GM19238 (cell line): ENCODE measurements at regions not wholly inside any gene's neighbourhood (a gene's known extent, or its start where the extent isn't known, plus 50 kb on each side); places are given as distances from the start of the nearest gene placed in this dataset.

Experiments used
- DNase-seq: peaks from one replicate; pipeline ENCODE4 v3.0.0; 2011; ENCODE audit warnings: low spot score; ENCODE audit not compliant: insufficient read length

DNA sequence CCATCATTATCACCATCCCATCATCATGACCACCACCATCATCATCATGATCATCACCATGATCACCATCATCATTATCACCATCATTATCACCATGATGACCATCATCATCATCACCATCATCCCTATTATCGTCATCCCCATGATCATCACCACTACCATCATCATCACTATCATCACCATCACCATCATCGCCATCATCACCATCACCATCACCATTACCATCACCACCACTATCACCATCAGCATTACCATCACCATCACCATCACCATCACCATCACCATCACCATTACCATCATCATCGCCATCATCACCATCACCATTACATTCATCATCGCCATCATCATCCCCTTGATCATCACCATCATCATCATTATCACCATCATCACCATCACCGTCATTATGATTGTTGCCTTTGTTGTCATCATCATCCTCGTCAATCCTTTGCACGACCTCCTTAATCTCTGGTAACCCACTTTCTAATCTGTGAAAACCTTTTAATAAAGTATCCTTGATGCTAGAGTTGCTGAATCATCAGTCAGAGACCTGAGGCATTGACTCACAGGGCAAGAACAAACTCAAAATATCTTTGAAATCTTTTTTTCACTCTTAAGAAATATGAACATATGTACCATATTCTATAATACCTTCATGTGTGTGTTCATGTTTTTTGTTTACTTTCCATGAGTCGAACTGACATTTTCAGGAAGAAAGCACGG is 116.3 kb upstream of the FOXF1 start:
- DNase-seq = no peak

GRCh38 chr16:86395477-86395876 is 114.8 kb upstream of the FOXF1 start:
- no peak for DNase-seq

- no peak for DNase-seq
These were observed 113.9 kb upstream of the FOXF1 start for GRCh38 chr16:86396422-86396821.

- DNase-seq = no peak
These were observed 113.4 kb upstream of the FOXF1 start for GRCh38 chr16:86396901-86397311.

DNA sequence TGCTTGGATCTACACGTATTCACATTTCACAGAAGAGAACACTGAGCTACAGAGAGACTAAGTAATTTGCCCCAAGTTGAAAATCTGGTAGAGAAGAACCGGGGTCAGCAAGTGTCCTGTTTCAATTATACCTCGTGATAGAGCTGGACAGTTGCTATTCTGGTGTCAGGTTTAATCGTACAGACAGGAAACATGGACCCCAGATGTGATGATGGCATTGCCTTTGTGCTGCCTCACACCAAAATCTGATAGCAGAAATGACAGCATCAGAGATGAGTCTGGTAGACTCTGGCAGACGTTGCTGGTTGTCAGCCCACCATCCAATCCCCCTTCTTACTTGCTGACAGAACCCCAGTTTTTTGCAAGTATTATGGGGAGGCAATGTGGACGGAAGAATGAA is 112.1 kb upstream of the FOXF1 start:
- no peak for DNase-seq

DNA sequence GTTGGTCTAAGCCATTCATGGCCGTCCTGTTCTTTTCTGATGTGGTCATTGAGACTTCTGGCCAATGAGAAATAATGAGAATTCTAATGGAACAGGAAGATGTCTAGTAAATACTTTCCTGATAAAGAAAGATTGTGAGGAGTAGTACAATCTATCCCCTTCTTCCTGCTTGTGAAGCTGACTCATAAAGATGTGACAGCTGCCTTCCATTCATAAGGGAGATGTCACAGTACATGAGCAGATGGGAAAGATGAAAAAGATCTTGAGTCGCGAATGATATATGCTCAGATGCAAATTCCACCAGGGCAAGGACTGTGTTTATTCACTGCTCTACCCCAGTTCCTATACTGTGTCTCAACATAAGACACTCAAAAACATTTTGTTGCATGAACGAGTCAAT is 111.7 kb upstream of the FOXF1 start:
- no peak for DNase-seq

- no peak for DNase-seq
These were observed 109.2 kb upstream of the FOXF1 start for GRCh38 chr16:86401126-86401525.

DNA sequence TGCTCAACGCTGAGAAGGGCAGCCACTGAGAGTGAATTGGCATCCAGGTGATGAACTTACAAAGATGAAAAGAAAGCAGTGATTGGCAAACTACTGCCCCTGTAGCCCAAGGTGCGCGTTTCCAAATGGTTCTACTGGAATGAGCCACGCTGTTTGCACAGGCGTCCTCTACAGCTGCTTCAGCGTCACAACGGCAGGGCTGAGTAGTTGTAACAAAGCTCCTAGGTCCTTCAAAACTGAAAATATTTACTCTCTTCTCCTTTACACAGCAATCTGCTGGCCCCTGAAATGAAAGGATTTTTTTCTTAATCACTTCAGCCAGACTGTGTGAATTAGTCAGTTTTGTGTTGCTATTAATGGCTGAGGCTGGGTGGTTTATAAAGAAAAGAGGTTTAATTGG is 107.2 kb upstream of the FOXF1 start:
- DNase-seq = no peak

GRCh38 chr16:86403541-86404163 is 106.7 kb upstream of the FOXF1 start:
- no peak for DNase-seq

DNA sequence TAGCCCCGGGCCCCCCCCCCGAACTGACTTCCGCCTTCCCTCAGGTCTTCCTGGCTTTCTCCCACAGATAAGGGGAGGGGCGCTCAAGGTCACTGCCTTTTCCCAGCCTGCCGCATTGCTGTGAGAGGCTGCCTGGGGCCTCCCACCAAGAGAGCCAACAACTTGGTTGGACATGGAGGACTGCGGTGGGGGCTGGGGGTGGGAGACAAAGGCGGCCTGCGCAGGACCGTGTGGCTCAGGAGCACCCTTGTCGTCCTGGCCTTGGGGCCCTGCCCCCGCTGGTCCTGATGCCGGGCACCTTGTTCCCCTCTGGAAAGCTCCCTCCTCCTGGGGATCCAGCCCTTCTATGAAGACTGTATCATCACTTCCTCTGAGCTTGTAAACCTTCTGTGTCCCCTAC is 105.6 kb upstream of the FOXF1 start:
- no peak for DNase-seq

DNA sequence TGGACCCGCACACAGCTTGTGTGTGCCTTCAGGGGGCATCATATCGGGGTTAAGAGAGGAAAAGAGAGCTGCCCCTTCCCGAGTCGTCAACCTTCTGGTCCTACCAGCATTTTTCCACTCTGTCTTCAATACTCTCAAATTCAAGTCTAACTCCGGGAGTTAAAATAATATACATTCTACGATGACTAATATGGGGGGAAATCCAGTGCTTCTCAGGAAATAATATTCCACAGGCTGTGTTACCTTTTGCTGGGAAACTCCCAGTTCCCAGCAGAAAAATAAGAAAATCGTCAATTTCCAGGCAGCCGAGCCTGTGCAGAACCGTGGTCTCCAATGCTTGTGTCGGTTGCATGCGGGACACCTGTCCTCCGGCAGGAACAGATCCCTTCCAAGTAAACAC is 105.0 kb upstream of the FOXF1 start:
- no peak for DNase-seq

- DNase-seq = no peak
These were observed 104.3 kb upstream of the FOXF1 start for GRCh38 chr16:86406056-86406455.

DNA sequence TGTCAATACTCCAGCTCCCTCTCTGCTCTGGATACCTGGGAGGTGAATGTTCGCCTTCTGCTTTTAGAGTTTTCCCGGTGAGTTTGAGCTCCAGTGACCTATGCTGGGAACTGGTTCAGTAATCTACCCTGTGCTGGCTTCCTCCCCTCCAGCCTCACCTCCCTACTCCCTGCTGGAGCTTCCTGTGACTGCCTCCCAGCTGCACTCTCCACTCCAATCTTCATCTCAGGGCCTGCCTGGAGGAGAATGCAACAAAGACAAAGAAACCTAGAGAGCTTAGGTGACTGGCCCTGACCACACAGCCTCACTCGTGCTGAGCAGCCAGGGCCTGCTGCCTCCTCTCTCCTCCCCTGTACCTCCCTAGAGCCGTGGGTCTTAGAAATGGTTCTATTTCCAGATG is 101.6 kb upstream of the FOXF1 start:
- no peak for DNase-seq

DNA sequence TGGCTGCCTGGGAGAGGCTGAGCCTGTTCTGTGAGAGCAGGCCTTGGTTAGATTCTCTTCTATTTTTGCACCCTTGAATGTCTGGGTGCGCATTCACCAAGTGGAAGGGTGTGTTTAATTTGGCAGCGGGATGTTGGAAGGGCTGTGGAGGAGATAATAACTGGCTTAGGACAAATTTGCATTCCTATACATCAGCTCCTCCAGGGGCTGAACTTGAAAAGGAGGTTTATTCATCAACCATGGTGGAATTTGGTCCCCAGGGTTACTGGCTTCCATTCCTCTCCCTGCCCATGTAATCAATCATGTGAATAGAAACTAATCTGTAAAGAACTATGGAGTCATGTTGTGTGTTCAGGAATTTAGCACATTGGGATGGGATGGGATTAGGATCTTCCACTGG is 100.2 kb upstream of the FOXF1 start:
- no peak for DNase-seq

DNA sequence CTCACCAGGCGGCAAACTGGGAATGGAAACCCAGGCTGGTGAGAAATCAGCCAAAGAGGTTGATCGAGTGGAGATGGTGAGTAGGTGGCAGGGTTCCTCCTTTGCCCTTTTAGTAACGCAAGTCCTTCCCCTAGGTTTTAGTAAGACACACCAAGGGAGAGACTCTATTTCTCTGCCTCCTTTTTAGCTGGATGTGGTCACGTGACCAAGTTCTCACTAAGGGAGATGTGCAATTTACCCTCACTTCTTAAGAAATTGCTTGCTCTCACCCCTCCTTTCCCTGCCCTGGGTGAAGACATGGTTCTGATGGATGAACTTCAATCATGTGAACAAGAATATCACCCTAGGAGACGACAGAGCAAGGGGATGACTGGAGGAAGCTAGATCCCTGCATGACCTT is 99.8 kb upstream of the FOXF1 start:
- DNase-seq = no peak

DNA sequence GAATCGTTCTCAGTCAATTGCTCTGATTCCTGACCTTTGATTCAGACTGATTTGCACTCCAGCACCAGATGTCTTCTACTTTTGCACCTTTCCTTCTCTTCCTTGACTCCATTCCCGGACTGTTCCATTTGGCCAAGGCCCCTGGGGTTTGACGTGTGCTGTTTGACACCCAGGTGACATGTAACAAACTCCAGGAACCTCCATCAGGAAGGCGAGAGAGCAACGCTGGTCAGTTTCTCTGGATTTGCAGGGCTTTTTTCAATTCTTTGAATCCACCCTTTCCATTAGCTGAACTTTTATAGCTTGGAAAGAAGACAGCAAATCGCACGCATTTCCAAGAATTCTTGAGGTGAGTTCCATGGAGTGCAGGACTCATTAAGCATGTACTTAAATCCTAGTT is 98.4 kb upstream of the FOXF1 start:
- DNase-seq = no peak

GRCh38 chr16:86414991-86415740 is 95.2 kb upstream of the FOXF1 start:
- no peak for DNase-seq

- DNase-seq = no peak
These were observed 91.3 kb upstream of the FOXF1 start for GRCh38 chr16:86418981-86419380.

- no peak for DNase-seq
These were observed 90.8 kb upstream of the FOXF1 start for GRCh38 chr16:86419518-86419917.

GRCh38 chr16:86421995-86422394 is 88.3 kb upstream of the FOXF1 start:
- no peak for DNase-seq

- no peak for DNase-seq
These were observed 85.9 kb upstream of the FOXF1 start for GRCh38 chr16:86424398-86424797.

DNA sequence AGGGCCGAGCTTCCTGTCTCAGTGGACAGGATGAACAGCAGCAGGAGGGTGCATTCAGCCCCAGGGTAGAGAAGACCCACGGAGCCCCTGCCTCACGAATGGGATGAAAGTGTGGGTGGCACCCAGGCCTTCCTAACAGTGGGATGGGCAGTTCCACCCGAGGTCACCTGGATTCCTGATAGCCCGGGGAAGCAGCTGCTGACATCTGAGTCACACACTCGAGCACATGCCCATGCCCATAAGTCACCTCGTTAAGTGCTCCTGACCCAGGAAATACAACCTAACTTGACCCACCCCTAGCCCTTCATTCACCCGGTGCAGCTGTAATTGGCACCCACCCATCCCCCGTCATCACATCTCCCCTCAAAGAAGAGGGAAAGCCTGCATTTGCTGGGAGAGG is 85.3 kb upstream of the FOXF1 start:
- DNase-seq = no peak
